Hepatocyte (in vitro differentiated cells): ENCODE measurements at regions not wholly inside any gene's neighbourhood (a gene's known extent, or its start where the extent isn't known, plus 50 kb on each side); places are given as distances from the start of the nearest gene placed in this dataset.

Experiments
- DNase-seq: peaks from one replicate; pipeline ENCODE4 v3.0.0-alpha.2; 2016; ENCODE audit warnings: low spot score
- H2AFZ ChIP-seq: fragments of 200-600 bp; sonication (generic); 2 replicates; pipeline ENCODE4 v1.6.0; 2016; ENCODE audit warnings: antibody characterized with exemption, mild to moderate bottlenecking
- H3K27ac ChIP-seq: fragments of 200-600 bp; sonication (generic); 2 replicates; pipeline ENCODE4 v1.5.1; 2016; ENCODE audit warnings: mild to moderate bottlenecking
- H3K27me3 ChIP-seq: fragments of 200-600 bp; sonication (generic); 2 replicates; pipeline ENCODE4 v1.6.1; 2016
- H3K36me3 ChIP-seq: fragments of 200-600 bp; sonication (generic); replicated peaks from 2 replicates; pipeline ENCODE4 v1.5.1; 2016; ENCODE audit warnings: low read depth; ENCODE audit not compliant: insufficient read depth
- H3K4me1 ChIP-seq: fragments of 200-600 bp; sonication (generic); 2 replicates; pipeline ENCODE4 v1.5.1; 2016; ENCODE audit warnings: mild to moderate bottlenecking, moderate library complexity; ENCODE audit not compliant: insufficient read depth
- H3K4me2 ChIP-seq: fragments of 200-600 bp; sonication (generic); 2 replicates; pipeline ENCODE4 v1.6.0; 2016
- H3K4me3 ChIP-seq: fragments of 200-600 bp; sonication (generic); 2 replicates; pipeline ENCODE4 v1.5.1; 2016; ENCODE audit warnings: mild to moderate bottlenecking
- H3K79me2 ChIP-seq: fragments of 200-600 bp; sonication (generic); 2 replicates; pipeline ENCODE4 v1.6.0; 2017; ENCODE audit warnings: mild to moderate bottlenecking
- H3K9me2 ChIP-seq: fragments of 200-600 bp; sonication (generic); replicated peaks from 2 replicates; pipeline ENCODE4 v1.6.0; 2017; ENCODE audit warnings: mild to moderate bottlenecking; ENCODE audit not compliant: insufficient read depth
- H3K9me3 ChIP-seq: fragments of 200-600 bp; sonication (generic); 2 replicates; pipeline ENCODE4 v1.5.1; 2016; ENCODE audit warnings: low read depth, mild to moderate bottlenecking
- H4K20me1 ChIP-seq: fragments of 200-600 bp; sonication (generic); 2 replicates; pipeline ENCODE4 v1.6.0; 2016; ENCODE audit warnings: mild to moderate bottlenecking; ENCODE audit not compliant: insufficient read depth, poor library complexity, severe bottlenecking
- EZH2 ChIP-seq: fragments of 200-600 bp; sonication (generic); IDR thresholded peaks from 2 replicates; pipeline ENCODE4 v1.6.1; 2016; ENCODE audit warnings: antibody characterized with exemption, mild to moderate bottlenecking, borderline replicate concordance
- EZH2phosphoT487 ChIP-seq: fragments of 200-600 bp; sonication (generic); IDR thresholded peaks from one replicate; pipeline ENCODE4 v1.6.1; 2018; ENCODE audit warnings: antibody characterized with exemption, mild to moderate bottlenecking, low read depth, moderate library complexity; ENCODE audit not compliant: unreplicated experiment, severe bottlenecking
- WGBS: methylation state at CpG from one replicate; pipeline ENCODE4 v1.1.6; 2016; ENCODE audit warnings: low lambda C conversion rate; ENCODE audit errors: missing lambda C conversion rate; 5-methylcytosine and 5-hydroxymethylcytosine counted together
- TF ChIP-seq, protein P1 (sequence below): fragments of 200-600 bp; sonication (generic); IDR thresholded peaks from 2 replicates; pipeline ENCODE4 v1.5.1; 2016; ENCODE audit warnings: antibody characterized with exemption, mild to moderate bottlenecking; ENCODE audit not compliant: poor library complexity

DNA sequence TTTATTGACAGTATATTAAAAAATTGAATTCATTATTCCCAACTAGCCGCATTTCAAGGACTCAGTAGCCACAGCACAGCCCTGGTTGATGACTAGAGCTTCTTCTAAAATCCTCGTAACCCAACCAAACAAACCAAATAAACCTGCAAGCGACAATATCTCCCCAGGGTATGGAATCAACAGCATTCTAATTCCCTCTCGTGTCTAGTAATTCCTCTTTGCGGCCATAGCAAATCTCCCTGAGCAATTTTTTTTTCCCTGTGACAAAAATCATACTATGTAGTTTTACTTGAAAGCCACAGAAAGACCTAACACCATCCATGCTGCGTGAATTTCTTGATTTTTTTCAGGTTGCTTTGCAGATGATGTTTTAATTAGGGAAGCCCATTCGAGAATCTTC, 143.4 kb upstream of the MYOCD start:
- Histone ChIP-seq H3K4me3 (no peak overlapping the region), H3K36me3 (no peaks in the 10 kb centered on the region), H3K27ac (peak overlapping the region; percentile 10), H3K9me2 (no peaks in the 10 kb centered on the region), H2AFZ (peak overlapping the region; percentile 12), H3K79me2 (no peaks in the 10 kb centered on the region), H3K27me3 (no peaks in the 10 kb centered on the region), H3K4me1 (peaks cover 20% of the 10 kb centered on the region), H3K9me3 (no peaks in the 10 kb centered on the region), H3K4me2 (peak overlapping the region; percentile 64), H4K20me1 (no peaks in the 10 kb centered on the region)
- 46% methylated on average over 7 of the region's 7 CpGs for WGBS
- TF ChIP-seq EZH2phosphoT487 (no peak), EZH2 (no peak)
- TF ChIP-seq, protein P1, sequence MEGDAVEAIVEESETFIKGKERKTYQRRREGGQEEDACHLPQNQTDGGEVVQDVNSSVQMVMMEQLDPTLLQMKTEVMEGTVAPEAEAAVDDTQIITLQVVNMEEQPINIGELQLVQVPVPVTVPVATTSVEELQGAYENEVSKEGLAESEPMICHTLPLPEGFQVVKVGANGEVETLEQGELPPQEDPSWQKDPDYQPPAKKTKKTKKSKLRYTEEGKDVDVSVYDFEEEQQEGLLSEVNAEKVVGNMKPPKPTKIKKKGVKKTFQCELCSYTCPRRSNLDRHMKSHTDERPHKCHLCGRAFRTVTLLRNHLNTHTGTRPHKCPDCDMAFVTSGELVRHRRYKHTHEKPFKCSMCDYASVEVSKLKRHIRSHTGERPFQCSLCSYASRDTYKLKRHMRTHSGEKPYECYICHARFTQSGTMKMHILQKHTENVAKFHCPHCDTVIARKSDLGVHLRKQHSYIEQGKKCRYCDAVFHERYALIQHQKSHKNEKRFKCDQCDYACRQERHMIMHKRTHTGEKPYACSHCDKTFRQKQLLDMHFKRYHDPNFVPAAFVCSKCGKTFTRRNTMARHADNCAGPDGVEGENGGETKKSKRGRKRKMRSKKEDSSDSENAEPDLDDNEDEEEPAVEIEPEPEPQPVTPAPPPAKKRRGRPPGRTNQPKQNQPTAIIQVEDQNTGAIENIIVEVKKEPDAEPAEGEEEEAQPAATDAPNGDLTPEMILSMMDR = no peak
- no peak for DNase-seq

- H4K20me1 ChIP-seq = no peaks in the 10 kb centered on the region
- H3K79me2 ChIP-seq = no peaks in the 10 kb centered on the region
- H3K4me3 ChIP-seq = no peak overlapping the region
- no peak for TF ChIP-seq EZH2phosphoT487
- TF ChIP-seq, protein P1 = no peak
- no peak for TF ChIP-seq EZH2
- peaks cover 20% of the 10 kb centered on the region for H3K4me1 ChIP-seq
- peak; percentile 63 for DNase-seq
- H3K36me3 ChIP-seq = no peaks in the 10 kb centered on the region
- H3K27me3 ChIP-seq = no peaks in the 10 kb centered on the region
- H3K4me2 ChIP-seq = peak overlapping the region; percentile 64
- 3% methylated on average over 6 of the region's 6 CpGs for WGBS
- no peaks in the 10 kb centered on the region for H3K9me3 ChIP-seq
- no peaks in the 10 kb centered on the region for H3K9me2 ChIP-seq
- H2AFZ ChIP-seq = peak overlapping the region; percentile 12
- H3K27ac ChIP-seq = peak overlapping the region; percentile 10
Observed at GRCh38 chr17:12522743-12523183, 142.9 kb upstream of the MYOCD start.

DNA sequence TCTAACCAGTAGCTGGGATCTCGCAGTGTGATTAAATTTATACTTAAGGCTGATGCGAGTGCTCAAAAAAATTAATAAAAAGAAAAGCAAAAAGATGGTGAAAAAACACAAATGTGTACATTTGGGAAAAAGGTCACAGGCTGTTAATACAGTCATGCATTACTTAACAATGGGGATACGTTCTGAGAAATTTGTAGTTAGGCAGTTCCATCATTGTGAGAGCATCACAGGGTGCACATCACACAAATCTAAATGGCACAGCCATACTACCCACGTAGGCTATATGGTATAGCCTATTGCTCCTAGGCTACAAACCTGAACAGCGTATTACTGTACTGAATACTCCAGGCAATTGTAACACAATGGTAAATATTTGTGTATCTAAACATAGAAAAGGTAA, 142.4 kb upstream of the MYOCD start:
- Histone ChIP-seq H3K4me3 (no peak overlapping the region), H3K27ac (peak overlapping the region; percentile 10), H4K20me1 (no peaks in the 10 kb centered on the region), H2AFZ (no peak overlapping the region), H3K4me1 (peaks cover 20% of the 10 kb centered on the region), H3K36me3 (no peaks in the 10 kb centered on the region), H3K9me3 (no peaks in the 10 kb centered on the region), H3K27me3 (no peaks in the 10 kb centered on the region), H3K79me2 (no peaks in the 10 kb centered on the region), H3K4me2 (peak overlapping the region; percentile 64), H3K9me2 (no peaks in the 10 kb centered on the region)
- no peak for DNase-seq
- 53% methylated on average over 5 of the region's 5 CpGs for WGBS
- TF ChIP-seq EZH2phosphoT487 (no peak), EZH2 (no peak)
- TF ChIP-seq, protein P1 = no peak

DNA sequence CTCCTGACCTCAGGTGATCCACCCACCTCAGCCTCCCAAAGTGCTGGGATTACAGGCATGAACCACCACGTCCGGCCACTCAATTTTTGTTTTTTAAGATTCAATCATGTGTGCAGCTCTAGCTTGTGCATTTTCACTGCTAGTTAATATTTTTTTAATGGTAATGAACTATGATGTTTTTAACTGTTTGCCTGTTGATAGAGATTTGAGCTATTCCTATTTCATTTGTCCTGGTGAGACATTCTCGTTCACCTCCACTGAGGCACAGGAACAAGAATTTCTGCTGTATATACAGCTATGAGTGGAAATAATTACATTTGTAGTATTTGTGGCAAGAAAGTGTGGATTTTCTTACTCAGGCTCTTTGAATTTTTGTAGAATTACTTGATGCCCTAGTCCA, 137.7 kb upstream of the MYOCD start:
- Histone ChIP-seq H3K27me3 (no peaks in the 10 kb centered on the region), H2AFZ (no peak overlapping the region), H3K36me3 (no peaks in the 10 kb centered on the region), H3K4me3 (no peak overlapping the region), H4K20me1 (no peaks in the 10 kb centered on the region), H3K4me2 (no peak overlapping the region), H3K9me2 (no peaks in the 10 kb centered on the region), H3K27ac (no peak overlapping the region), H3K4me1 (peaks cover 5% of the 10 kb centered on the region), H3K9me3 (no peaks in the 10 kb centered on the region), H3K79me2 (no peaks in the 10 kb centered on the region)
- TF ChIP-seq EZH2phosphoT487 (no peak), EZH2 (no peak)
- TF ChIP-seq, protein P1 = no peak
- 93% methylated on average over 3 of the region's 3 CpGs for WGBS
- no peak for DNase-seq
